ENCODE measurements at regions not wholly inside any gene's neighbourhood (a gene's known extent, or its start where the extent isn't known, plus 50 kb on each side); places are given as distances from the start of the nearest gene placed in this dataset.

DNA sequence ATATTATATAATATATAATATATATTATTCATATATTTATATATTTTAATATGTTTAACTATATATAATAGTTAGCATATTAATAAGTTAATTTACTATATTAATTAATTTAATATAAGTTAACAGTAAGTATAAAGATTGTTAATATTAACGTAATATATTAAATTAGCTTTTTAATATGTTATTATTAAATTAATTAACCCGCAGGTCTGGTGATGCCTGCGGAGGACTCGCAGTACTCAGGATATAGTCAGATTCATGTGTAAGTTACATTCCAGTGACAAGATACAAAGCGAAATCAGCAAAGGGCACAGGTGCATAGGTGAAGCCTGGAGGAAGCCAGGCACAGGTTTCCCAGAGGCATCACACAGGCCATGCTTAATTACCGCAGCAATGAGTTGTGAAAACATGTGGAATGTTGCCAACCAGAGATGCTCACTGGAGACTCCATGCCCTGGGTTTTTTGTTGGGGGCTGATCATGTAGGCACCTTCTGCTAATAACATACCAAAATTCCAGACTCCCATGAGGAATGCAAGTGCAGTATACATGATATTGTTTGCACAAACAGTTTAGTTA lies 130.4 kb upstream of the MPHOSPH6 start:
- no peak overlapping the region for H2AFZ ChIP-seq (ENCODE audit: low read depth, low read length)
- H3K9me3 ChIP-seq (replicated peaks; ENCODE audit: control insufficient read depth, insufficient read depth, low read length), result no peaks in the 10 kb centered on the region
- H3K79me2 ChIP-seq (ENCODE audit: control insufficient read depth, insufficient read depth, low read length), result no peaks in the 10 kb centered on the region
- no TSS peak for BruUV-seq (replicated peaks)
- no peaks in the 10 kb centered on the region for H4K20me1 ChIP-seq (replicated peaks; ENCODE audit: control insufficient read depth, extremely low read depth, insufficient read depth, low read length)
- no peaks in the 10 kb centered on the region for H3K4me1 ChIP-seq (ENCODE audit: control insufficient read depth, extremely low read depth, insufficient read depth, low read length)
- CTCF ChIA-PET, result no interaction called here
- DNase-seq (ENCODE audit: low read depth, low spot score) (no peak), FAIRE-seq (no peak)
- TF ChIP-seq FOS (IDR thresholded peaks at IDR 0.05; ENCODE audit: borderline replicate concordance, insufficient read depth, low read length) (no peak), POLR2A (IDR thresholded peaks at IDR 0.05; ENCODE audit: low read depth, low read length) (no peak), GATA2 (IDR thresholded peaks at IDR 0.05; ENCODE audit: insufficient read depth, insufficient read length, low read depth, low read length) (no peak), POLR2AphosphoS5 (IDR thresholded peaks at IDR 0.05; ENCODE audit: insufficient read depth, low read depth, low read length) (no peak), JUN (IDR thresholded peaks at IDR 0.05; ENCODE audit: borderline replicate concordance, insufficient read depth, insufficient read length, low read depth) (no peak), EZH2 (IDR thresholded peaks at IDR 0.05; ENCODE audit: borderline replicate concordance, low read depth, low read length, severe bottlenecking) (no peak), MYC (IDR thresholded peaks at IDR 0.05; ENCODE audit: low read depth, low read length) (no peak), MAX (IDR thresholded peaks at IDR 0.05; ENCODE audit: insufficient read depth, insufficient read length) (no peak)
- TF ChIP-seq, protein P1, sequence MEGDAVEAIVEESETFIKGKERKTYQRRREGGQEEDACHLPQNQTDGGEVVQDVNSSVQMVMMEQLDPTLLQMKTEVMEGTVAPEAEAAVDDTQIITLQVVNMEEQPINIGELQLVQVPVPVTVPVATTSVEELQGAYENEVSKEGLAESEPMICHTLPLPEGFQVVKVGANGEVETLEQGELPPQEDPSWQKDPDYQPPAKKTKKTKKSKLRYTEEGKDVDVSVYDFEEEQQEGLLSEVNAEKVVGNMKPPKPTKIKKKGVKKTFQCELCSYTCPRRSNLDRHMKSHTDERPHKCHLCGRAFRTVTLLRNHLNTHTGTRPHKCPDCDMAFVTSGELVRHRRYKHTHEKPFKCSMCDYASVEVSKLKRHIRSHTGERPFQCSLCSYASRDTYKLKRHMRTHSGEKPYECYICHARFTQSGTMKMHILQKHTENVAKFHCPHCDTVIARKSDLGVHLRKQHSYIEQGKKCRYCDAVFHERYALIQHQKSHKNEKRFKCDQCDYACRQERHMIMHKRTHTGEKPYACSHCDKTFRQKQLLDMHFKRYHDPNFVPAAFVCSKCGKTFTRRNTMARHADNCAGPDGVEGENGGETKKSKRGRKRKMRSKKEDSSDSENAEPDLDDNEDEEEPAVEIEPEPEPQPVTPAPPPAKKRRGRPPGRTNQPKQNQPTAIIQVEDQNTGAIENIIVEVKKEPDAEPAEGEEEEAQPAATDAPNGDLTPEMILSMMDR (IDR thresholded peaks at IDR 0.05; ENCODE audit: extremely low read depth in 1 of 2, insufficient read depth in 1 of 2, low read depth in 1 of 2, low read length in 2 of 2), result no peak
- H3K4me2 ChIP-seq (ENCODE audit: insufficient read depth, low read length), result no peak overlapping the region
- intact Hi-C loops (cut with micrococcal nuclease) (no loop called here), dilution Hi-C loops (cut with MboI; ENCODE audit: extremely low pct_ligation_motif_present, low sequenced_read_pairs) (no loop called here)
- no peak overlapping the region for H3K4me3 ChIP-seq (replicated peaks in 1 of 3; ENCODE audit: insufficient read depth in 1 of 3, low read depth in 1 of 3, low read length in 3 of 3)
- H3K27me3 ChIP-seq (ENCODE audit: control insufficient read depth in 2 of 2, insufficient read depth in 2 of 2, low read length in 2 of 2), result peaks cover 0 to 2% of the 10 kb centered on the region in 2 experiments
- POLR2A ChIA-PET, result interaction anchor here (1.1 kb wide), 1 partner anchor 9 kb away, joined by 3 read pairs; no protein-coding TSS in a partner anchor
- no peak overlapping the region for H3K27ac ChIP-seq (ENCODE audit: insufficient read depth, low read depth, low read length)
- no peak overlapping the region for H3K9ac ChIP-seq (replicated peaks; ENCODE audit: extremely low read depth, insufficient read depth, low read length)
- H3K36me3 ChIP-seq (ENCODE audit: control insufficient read depth in 2 of 2, extremely low read depth in 1 of 2, insufficient read depth in 2 of 2, low read length in 2 of 2), result no peaks in the 10 kb centered on the region
- no peaks in the 10 kb centered on the region for H3K9me1 ChIP-seq (replicated peaks; ENCODE audit: control insufficient read depth, extremely low read depth, insufficient read depth, low read length)

All from endothelial cell of umbilical vein (primary cell).